H1 (cell line): ENCODE measurements at regions not wholly inside any gene's neighbourhood (a gene's known extent, or its start where the extent isn't known, plus 50 kb on each side); places are given as distances from the start of the nearest gene placed in this dataset.

ENCODE experiments used
- CTCF ChIA-PET: fragments of 300-600 bp; sonication (Branson Sonifier 250); formaldehyde crosslinking; loops from one replicate; lab custom pipeline; 2021; ENCODE audit not compliant: partially characterized antibody; lab: Charles Lee
- POLR2A ChIA-PET: fragments of 300-600 bp; sonication (Branson Sonifier 250); formaldehyde crosslinking; loops from one replicate; lab custom pipeline; 2021; ENCODE audit warnings: inconsistent platforms; ENCODE audit not compliant: partially characterized antibody; lab: Charles Lee
- DNase-seq, 2 experiments: peaks; one replicate each; pipeline versions ENCODE4 v3.0.0 to v3.0.0-alpha.2; 2010 to 2022; ENCODE audit warnings: low spot score in 2 of 2, low read depth in 1 of 2, mixed read lengths in 1 of 2
- FAIRE-seq: peaks from 2 replicates; lab custom pipeline; 2011; peaks lifted over from hg19 to GRCh38; lab: Jason Lieb, UNC
- H2AFZ ChIP-seq: 2 replicates; pipeline ENCODE4 v1.8.1; 2012; ENCODE audit warnings: low read length, inconsistent platforms
- H2AK5ac ChIP-seq: 2 replicates; pipeline ENCODE4 v1.6.1; 2013; ENCODE audit warnings: low read depth, low read length
- H2BK120ac ChIP-seq: replicated peaks from 2 replicates; pipeline ENCODE3; 2013; ENCODE audit warnings: low read depth, low read length, inconsistent platforms
- H2BK12ac ChIP-seq: 2 replicates; pipeline ENCODE4 v1.6.1; 2013; ENCODE audit warnings: low read depth, low read length
- H2BK15ac ChIP-seq: 2 replicates; pipeline ENCODE4 v1.6.1; 2013; ENCODE audit warnings: low read length
- H2BK20ac ChIP-seq: 2 replicates; pipeline ENCODE4 v1.6.1; 2013; ENCODE audit warnings: low read length
- H2BK5ac ChIP-seq: 2 replicates; pipeline ENCODE4 v1.6.1; 2013; ENCODE audit warnings: low read depth, low read length
- H3K14ac ChIP-seq: 2 replicates; pipeline ENCODE4 v1.6.1; 2013; ENCODE audit warnings: inconsistent platforms; ENCODE audit not compliant: insufficient read length
- H3K18ac ChIP-seq: 2 replicates; pipeline ENCODE4 v1.6.1; 2013; ENCODE audit warnings: low read length; ENCODE audit errors: extremely low read depth
- H3K23ac ChIP-seq: 2 replicates; pipeline ENCODE4 v1.6.1; 2013; ENCODE audit warnings: inconsistent platforms; ENCODE audit not compliant: insufficient read length
- H3K23me2 ChIP-seq: 2 replicates; pipeline ENCODE4 v1.6.1; 2013; ENCODE audit warnings: low read depth, low read length
- H3K27ac ChIP-seq: 2 replicates; pipeline ENCODE4 v1.6.1; 2011; ENCODE audit warnings: low read depth, low read length, inconsistent platforms
- H3K27me3 ChIP-seq, 4 experiments: replicated peaks in 1 of 4; 1 replicate in 1 of 4; 2 replicates in 3 of 4; pipeline versions ENCODE4 v1.6.1 to v1.8.1; 2011 to 2013; ENCODE audit warnings: low read length in 3 of 4, mild to moderate bottlenecking in 3 of 4, inconsistent platforms in 2 of 4, mixed read lengths in 2 of 4, moderate library complexity in 1 of 4; ENCODE audit not compliant: control insufficient read depth in 3 of 4, insufficient read depth in 3 of 4; ENCODE audit errors: extremely low read depth in 1 of 4
- H3K36me3 ChIP-seq, 4 experiments: 2 replicates each; pipeline versions ENCODE4 v1.6.1 to v1.8.1; 2011 to 2013; ENCODE audit warnings: mild to moderate bottlenecking in 4 of 4, low read length in 3 of 4, moderate library complexity in 2 of 4, control low read depth in 1 of 4, inconsistent platforms in 1 of 4; ENCODE audit not compliant: insufficient read depth in 4 of 4, control insufficient read depth in 2 of 4
- H3K4ac ChIP-seq: replicated peaks from 2 replicates; pipeline ENCODE3; 2013; ENCODE audit warnings: low read length, low read depth, mixed read lengths, inconsistent platforms; ENCODE audit not compliant: insufficient read length
- H3K4me1 ChIP-seq, 4 experiments: replicated peaks in 1 of 4; 1 replicate in 1 of 4; 2 replicates in 3 of 4; pipeline versions ENCODE4 v1.6.1 to v1.8.1; 2011 to 2013; ENCODE audit warnings: low read length in 3 of 4, inconsistent platforms in 2 of 4, mixed read lengths in 1 of 4; ENCODE audit not compliant: insufficient read depth in 4 of 4, control insufficient read depth in 3 of 4
- H3K4me2 ChIP-seq, 2 experiments: 2 replicates each; pipeline versions ENCODE4 v1.6.1 to v1.8.1; 2011 to 2013; ENCODE audit warnings: low read depth in 2 of 2, low read length in 2 of 2, control low read depth in 1 of 2, inconsistent platforms in 1 of 2, mild to moderate bottlenecking in 1 of 2; ENCODE audit not compliant: insufficient read depth in 1 of 2
- H3K4me3 ChIP-seq, 4 experiments: fragments of 200-600, 300-600 bp in 1 of 4; sonication (generic), shearing (Covaris generic), sonication (Bioruptor Twin) in 1 of 4; 2 replicates each; pipeline versions ENCODE4 v1.5.1 to v1.8.1; 2011 to 2016; ENCODE audit warnings: low read length in 4 of 4, low read depth in 3 of 4, control low read depth in 2 of 4, inconsistent platforms in 2 of 4, mild to moderate bottlenecking in 2 of 4, mixed read lengths in 1 of 4, moderate library complexity in 1 of 4; ENCODE audit not compliant: insufficient read depth in 2 of 4; ENCODE audit errors: extremely low read depth in 1 of 4
- H3K56ac ChIP-seq: replicated peaks from 2 replicates; pipeline ENCODE3; 2013; ENCODE audit warnings: low read depth, mild to moderate bottlenecking, mixed read lengths, low read length, inconsistent platforms; ENCODE audit not compliant: insufficient read length
- H3K79me1 ChIP-seq: 2 replicates; pipeline ENCODE4 v1.6.1; 2013; ENCODE audit warnings: low read depth, low read length, control low read depth
- H3K79me2 ChIP-seq, 2 experiments: 2 replicates each; pipeline versions ENCODE4 v1.6.1 to v1.8.1; 2012 to 2013; ENCODE audit warnings: low read length in 2 of 2, mild to moderate bottlenecking in 2 of 2, inconsistent platforms in 1 of 2; ENCODE audit not compliant: insufficient read depth in 2 of 2, control insufficient read depth in 1 of 2
- H3K9ac ChIP-seq, 4 experiments: replicated peaks in 1 of 4; 1 replicate in 1 of 4; 2 replicates in 3 of 4; pipeline versions ENCODE4 v1.6.1 to v1.8.1; 2011 to 2013; ENCODE audit warnings: low read depth in 3 of 4, low read length in 3 of 4, control low read depth in 2 of 4, mild to moderate bottlenecking in 2 of 4, moderate library complexity in 2 of 4, inconsistent platforms in 1 of 4; ENCODE audit errors: extremely low read depth in 1 of 4
- H3K9me3 ChIP-seq, 2 experiments: 2 replicates each; pipeline versions ENCODE4 v1.6.1 to v1.8.1; 2012 to 2013; ENCODE audit warnings: mild to moderate bottlenecking in 2 of 2, moderate library complexity in 2 of 2, control low read depth in 1 of 2, inconsistent platforms in 1 of 2, low read depth in 1 of 2, low read length in 1 of 2, mixed read lengths in 1 of 2; ENCODE audit not compliant: insufficient read depth in 2 of 2
- H4K20me1 ChIP-seq, 2 experiments: replicated peaks in 1 of 2; 2 replicates each; pipeline versions ENCODE3 to v1.8.1; 2011 to 2013; ENCODE audit warnings: inconsistent platforms in 2 of 2, low read length in 2 of 2, mild to moderate bottlenecking in 1 of 2; ENCODE audit not compliant: insufficient read depth in 2 of 2, control insufficient read depth in 1 of 2
- H4K5ac ChIP-seq: 2 replicates; pipeline ENCODE4 v1.6.1; 2013; ENCODE audit warnings: low read length, low read depth, mixed read lengths, inconsistent platforms; ENCODE audit not compliant: insufficient read length
- H4K8ac ChIP-seq: 2 replicates; pipeline ENCODE4 v1.8.0; 2013; ENCODE audit warnings: mild to moderate bottlenecking, moderate library complexity, low read length, inconsistent platforms; ENCODE audit not compliant: insufficient read depth; ENCODE audit errors: extremely low read depth
- H4K91ac ChIP-seq: replicated peaks from 2 replicates; pipeline ENCODE3; 2013; ENCODE audit warnings: low read length, mixed read lengths, inconsistent platforms; ENCODE audit not compliant: insufficient read length
- ATF3 ChIP-seq: IDR thresholded peaks from 2 replicates; pipeline ENCODE4 v1.6.1; 2011; ENCODE audit warnings: low read depth, mild to moderate bottlenecking, low read length; ENCODE audit not compliant: insufficient read depth
- CBX5 ChIP-seq: fragments of 300-800, 300-1000 bp; sonication (generic); IDR thresholded peaks from 2 replicates; pipeline ENCODE4 v1.7.1; 2016; ENCODE audit warnings: antibody characterized with exemption, low read length, low read depth
- CTCF ChIP-seq, 3 experiments: IDR thresholded peaks; 1 replicate in 2 of 3; 2 replicates in 1 of 3; pipeline versions ENCODE4 v1.5.1 to v1.6.1; 2011; ENCODE audit warnings: low read length in 3 of 3, mild to moderate bottlenecking in 3 of 3, inconsistent platforms in 2 of 3, low read depth in 1 of 3, moderate library complexity in 1 of 3; ENCODE audit not compliant: insufficient read depth in 1 of 3; ENCODE audit errors: control extremely low read depth in 1 of 3
- FOSL1 ChIP-seq: IDR thresholded peaks from 2 replicates; pipeline ENCODE4 v1.6.1; 2011; ENCODE audit warnings: mild to moderate bottlenecking, low read depth, low read length, moderate library complexity; ENCODE audit not compliant: insufficient read depth
- GABPA ChIP-seq: IDR thresholded peaks from 2 replicates; pipeline ENCODE4 v1.6.1; 2011; ENCODE audit warnings: mild to moderate bottlenecking, low read length, moderate library complexity, borderline replicate concordance; ENCODE audit not compliant: insufficient read depth
- GTF2F1 ChIP-seq: IDR thresholded peaks from 2 replicates; pipeline ENCODE4 v1.6.1; 2012; ENCODE audit warnings: low read depth, low read length, improper control_type of control experiment, borderline replicate concordance
- KDM1A ChIP-seq: fragments of 200-600, 300-600 bp; sonication (generic); IDR thresholded peaks from 2 replicates; pipeline ENCODE4 v1.7.1; 2016; ENCODE audit warnings: mild to moderate bottlenecking, low read length, borderline replicate concordance
- MAFK ChIP-seq: IDR thresholded peaks from 2 replicates; pipeline ENCODE4 v1.6.1; 2012; ENCODE audit warnings: low read depth, mild to moderate bottlenecking, improper control_type of control experiment, low read length
- POLR2A ChIP-seq, 2 experiments: IDR thresholded peaks; 1 replicate in 1 of 2; 2 replicates in 1 of 2; pipeline ENCODE4 v1.6.1; 2011; ENCODE audit warnings: low read depth in 2 of 2, low read length in 2 of 2, mild to moderate bottlenecking in 2 of 2; ENCODE audit errors: control extremely low read depth in 1 of 2
- POLR2AphosphoS5 ChIP-seq: IDR thresholded peaks from 2 replicates; pipeline ENCODE4 v1.6.1; 2011; ENCODE audit warnings: low read depth, low read length
- SIN3A ChIP-seq, 2 experiments: IDR thresholded peaks in 1 of 2; conservative IDR thresholded peaks in 1 of 2; 2 replicates each; pipeline ENCODE4 v1.6.1; 2011 to 2012; ENCODE audit warnings: low read length in 2 of 2, improper control_type of control experiment in 1 of 2, low read depth in 1 of 2, mild to moderate bottlenecking in 1 of 2
- WGBS, 2 experiments: shearing (Covaris generic) in 1 of 2; methylation state at CpG; one replicate each; pipeline versions ENCODE4 v1.1.6 to v1.1.7; 2013 to 2015; ENCODE audit warnings: low lambda C conversion rate in 2 of 2, mixed read lengths in 2 of 2, inconsistent platforms in 1 of 2, low coverage in 1 of 2, missing lambda C conversion rate in 1 of 2; ENCODE audit not compliant: insufficient replicate concordance in 2 of 2, insufficient coverage in 1 of 2, insufficient read length in 1 of 2; ENCODE audit errors: extremely low coverage in 1 of 2, missing lambda C conversion rate in 1 of 2; 5-methylcytosine and 5-hydroxymethylcytosine counted together

- Histone ChIP-seq H3K9me3 (no peaks in the 10 kb centered on the region), H3K4me2 (no peak overlapping the region), H4K91ac (no peak overlapping the region), H3K18ac (no peak overlapping the region), H4K20me1 (no peaks in the 10 kb centered on the region), H3K56ac (no peak overlapping the region), H3K79me1 (no peaks in the 10 kb centered on the region), H3K27me3 (no peaks in the 10 kb centered on the region), H2BK12ac (no peak overlapping the region), H3K27ac (no peak overlapping the region), H3K23ac (no peak overlapping the region), H3K14ac (no peak overlapping the region), H3K4ac (no peak overlapping the region), H2BK15ac (no peak overlapping the region), H2BK5ac (no peak overlapping the region), H3K36me3 (no peaks in the 10 kb centered on the region), H4K5ac (no peak overlapping the region), H2AFZ (no peak overlapping the region), H2BK120ac (no peak overlapping the region), H2BK20ac (no peak overlapping the region), H2AK5ac (no peak overlapping the region), H3K4me1 (peaks cover 0 to 5% (median 4%) of the 10 kb centered on the region in 4 experiments; a peak in 3 of 7 replicates), H3K4me3 (no peak overlapping the region), H3K79me2 (no peaks in the 10 kb centered on the region), H4K8ac (no peak overlapping the region), H3K23me2 (no peaks in the 10 kb centered on the region), H3K9ac (no peak overlapping the region)
- CTCF ChIA-PET = interaction anchor here (0.6 to 0.7 kb wide), 3 partner anchors 28 to 82 kb away, joined by 3 read pairs; no protein-coding TSS in a partner anchor
- DNase-seq (no peak), FAIRE-seq (no peak)
- POLR2A ChIA-PET = no interaction called here
- TF ChIP-seq FOSL1 (no peak), MAFK (no peak), SIN3A (conservative IDR thresholded peaks at IDR 0.05 in 1 of 2, IDR thresholded peaks at IDR 0.05 in 1 of 2; ENCODE audit: low read depth in 1 of 2, low read length in 2 of 2) (no peak), KDM1A (no peak), GTF2F1 (no peak), ATF3 (no peak), POLR2AphosphoS5 (no peak), CTCF (IDR thresholded peaks at IDR 0.05; ENCODE audit: control extremely low read depth in 1 of 3, insufficient read depth in 1 of 3, low read depth in 1 of 3, low read length in 3 of 3) (no peak), CBX5 (no peak), POLR2A (IDR thresholded peaks at IDR 0.05; ENCODE audit: control extremely low read depth in 1 of 2, low read depth in 2 of 2, low read length in 2 of 2) (no peak), GABPA (no peak)
- WGBS, 2 experiments = 97% methylated on average over 3 of the region's 3 CpGs; no CpG with 5 or more reads in 1 of the 2 experiments
Measured at GRCh38 chr20:53834062-53834442, 236.3 kb downstream of the BCAS1 start.
